HepG2 (cell line): ENCODE measurements at regions not wholly inside any gene's neighbourhood (a gene's known extent, or its start where the extent isn't known, plus 50 kb on each side); places are given as distances from the start of the nearest gene placed in this dataset.

Experiments used
- ATAC-seq: fragments of 200-7000 bp; cut with Tn5 transposase; 3 replicates; pipeline ENCODE4 v1.9.1; 2020; ENCODE audit warnings: mild to moderate bottlenecking, moderate library complexity
- BruUV-seq: library from RNA; stranded (reverse); fragments of 400-500 nt; replicated peaks from 2 replicates; lab custom pipeline; 2021; lab: Mats Ljungman, UMichigan
- CTCF ChIA-PET: fragments of 300-600 bp; formaldehyde crosslinking; extraction: SDS; loops from one replicate; lab custom pipeline; 2021; ENCODE audit warnings: low total read pairs, inconsistent platforms, low intra/inter-chr PET ratio; lab: Yijun Ruan, JAX
- POLR2A ChIA-PET: fragments of 350-600 bp; sonication (Branson Sonifier 250); formaldehyde crosslinking; loops from one replicate; lab custom pipeline; 2020; ENCODE audit warnings: antibody characterized with exemption, inconsistent platforms; lab: Yijun Ruan, JAX
- DNase-seq: peaks from one replicate; pipeline ENCODE4 v3.0.0-alpha.2; 2015; ENCODE audit warnings: low spot score
- FAIRE-seq: peaks from 3 replicates; lab custom pipeline; 2011; peaks lifted over from hg19 to GRCh38; lab: Jason Lieb, UNC
- H2AFZ ChIP-seq: one replicate; pipeline ENCODE4 v1.6.1; 2011; ENCODE audit warnings: low read length, inconsistent platforms
- H3K27ac ChIP-seq: fragments of 300-600 bp; 3 replicates; pipeline ENCODE4 v1.8.0; 2011; ENCODE audit warnings: mixed run types, mild to moderate bottlenecking, mixed read lengths, low read length, inconsistent platforms; ENCODE audit not compliant: insufficient read depth; ENCODE audit errors: extremely low read length
- H3K27me3 ChIP-seq, 2 experiments: fragments of 200-600 bp in 1 of 2; 2 replicates in 1 of 2; 3 replicates in 1 of 2; pipeline versions ENCODE4 v1.6.0 to v1.8.0; 2011; ENCODE audit warnings: low read length in 2 of 2, mild to moderate bottlenecking in 2 of 2, moderate library complexity in 2 of 2, inconsistent platforms in 1 of 2; ENCODE audit not compliant: insufficient read depth in 2 of 2, control insufficient read depth in 1 of 2
- H3K36me3 ChIP-seq, 2 experiments: fragments of 200-600 bp in 1 of 2; replicated peaks in 1 of 2; 2 replicates in 1 of 2; 3 replicates in 1 of 2; pipeline versions ENCODE4 v1.5.1 to v1.8.0; 2011; ENCODE audit warnings: low read length in 2 of 2, inconsistent platforms in 1 of 2; ENCODE audit not compliant: insufficient read depth in 2 of 2, control insufficient read depth in 1 of 2
- H3K4me1 ChIP-seq: 2 replicates; pipeline ENCODE4 v1.5.1; 2012; ENCODE audit warnings: low read length, inconsistent platforms; ENCODE audit not compliant: insufficient read depth
- H3K4me2 ChIP-seq: 2 replicates; pipeline ENCODE4 v1.6.0; 2011; ENCODE audit warnings: low read depth, low read length, inconsistent platforms
- H3K4me3 ChIP-seq, 3 experiments: fragments of 200-600 bp in 1 of 3; sonication (generic), shearing (Covaris generic) in 1 of 3; replicated peaks in 1 of 3; 2 replicates each; pipeline ENCODE4 v1.5.1; 2011 to 2016; ENCODE audit warnings: low read length in 3 of 3, inconsistent platforms in 2 of 3, low read depth in 2 of 3, mild to moderate bottlenecking in 2 of 3, control low read depth in 1 of 3, mixed read lengths in 1 of 3; ENCODE audit not compliant: insufficient read depth in 1 of 3
- H3K79me2 ChIP-seq: one replicate; pipeline ENCODE4 v1.6.1; 2011; ENCODE audit warnings: low read length, inconsistent platforms; ENCODE audit not compliant: insufficient read depth
- H3K9ac ChIP-seq: 2 replicates; pipeline ENCODE4 v1.6.0; 2011; ENCODE audit warnings: mild to moderate bottlenecking, low read depth, low read length, inconsistent platforms; ENCODE audit not compliant: insufficient read depth
- H3K9me3 ChIP-seq: 2 replicates; pipeline ENCODE4 v1.5.1; 2012; ENCODE audit warnings: mild to moderate bottlenecking, low read length
- H4K20me1 ChIP-seq: 2 replicates; pipeline ENCODE4 v1.6.0; 2011; ENCODE audit warnings: inconsistent platforms, mild to moderate bottlenecking, low read length, moderate library complexity; ENCODE audit not compliant: insufficient read depth
- ARID2 ChIP-seq: sonication (generic); formaldehyde crosslinking; IDR thresholded peaks from 2 replicates; pipeline ENCODE4 v1.8.1; 2022; ENCODE audit warnings: mild to moderate bottlenecking, missing genetic modification reagents, borderline replicate concordance
- BRCA1 ChIP-seq: sonication (generic); formaldehyde crosslinking; IDR thresholded peaks from 2 replicates; pipeline ENCODE4 v1.4.0; 2020; ENCODE audit warnings: missing genetic modification reagents
- CREM ChIP-seq, 2 experiments: sonication (generic) in 1 of 2; formaldehyde crosslinking in 1 of 2; IDR thresholded peaks; 2 replicates each; pipeline versions ENCODE4 v1.4.0 to v1.6.1; 2016 to 2020; ENCODE audit warnings: antibody characterized with exemption in 1 of 2, mild to moderate bottlenecking in 1 of 2, missing genetic modification reagents in 1 of 2
- HNRNPUL1 ChIP-seq: fragments of 200-400 bp; formaldehyde crosslinking; IDR thresholded peaks from 2 replicates; pipeline ENCODE4 v1.6.1; 2017; ENCODE audit warnings: low read depth, mild to moderate bottlenecking, low read length, moderate library complexity
- RBM22 ChIP-seq: fragments of 200-400 bp; formaldehyde crosslinking; optimal IDR thresholded peaks from 2 replicates; pipeline ENCODE3; 2017; ENCODE audit warnings: mild to moderate bottlenecking, low read length, moderate library complexity
- ZNF17 ChIP-seq: sonication (generic); formaldehyde crosslinking; IDR thresholded peaks from 2 replicates; pipeline ENCODE4 v1.5.0; 2020; ENCODE audit warnings: mild to moderate bottlenecking, missing genetic modification reagents
- ZNF235 ChIP-seq: sonication (generic); formaldehyde crosslinking; IDR thresholded peaks from 2 replicates; pipeline ENCODE4 v1.8.1; 2023; ENCODE audit warnings: mild to moderate bottlenecking, missing genetic modification reagents, borderline replicate concordance
- ZNF251 ChIP-seq: sonication (generic); formaldehyde crosslinking; IDR thresholded peaks from 2 replicates; pipeline ENCODE4 v1.9.0; 2021; ENCODE audit warnings: mild to moderate bottlenecking, missing genetic modification reagents
- ZNF383 ChIP-seq: sonication (generic); formaldehyde crosslinking; IDR thresholded peaks from 2 replicates; pipeline ENCODE4 v1.4.0; 2020; ENCODE audit warnings: missing genetic modification reagents, mild to moderate bottlenecking, borderline replicate concordance
- ZNF562 ChIP-seq: sonication (generic); formaldehyde crosslinking; IDR thresholded peaks from 2 replicates; pipeline ENCODE4 v1.8.0; 2022; ENCODE audit warnings: missing genetic modification reagents, borderline replicate concordance
- ZNF567 ChIP-seq: sonication (generic); formaldehyde crosslinking; IDR thresholded peaks from 2 replicates; pipeline ENCODE4 v1.8.1; 2023; ENCODE audit warnings: mild to moderate bottlenecking, missing genetic modification reagents, borderline replicate concordance
- ZNF788 ChIP-seq: sonication (generic); formaldehyde crosslinking; IDR thresholded peaks from 2 replicates; pipeline ENCODE4 v1.5.0; 2020; ENCODE audit warnings: mild to moderate bottlenecking, missing genetic modification reagents, borderline replicate concordance
- WGBS: methylation state at CpG from one replicate; pipeline ENCODE4 v1.1.6; 2017; ENCODE audit warnings: low lambda C conversion rate; 5-methylcytosine and 5-hydroxymethylcytosine counted together
- in situ Hi-C: cut with HindIII; loops from 2 replicates; pipeline ENCODE4 v1.10.0; 2017; ENCODE audit warnings: low pct_unique_long_range_greater_than_20kb; ENCODE audit not compliant: extremely low pct_ligation_motif_present
- intact Hi-C: fragments of 100-400 bp; cut with micrococcal nuclease; formaldehyde crosslinking; loops from one replicate; pipeline ENCODE4 v1.10.0; 2022; ENCODE audit not compliant: unreplicated experiment
- TF ChIP-seq, protein P1 (sequence below): sonication (generic); formaldehyde crosslinking; IDR thresholded peaks from 2 replicates; pipeline ENCODE4 v1.5.1; 2020; ENCODE audit warnings: missing genetic modification reagents, mild to moderate bottlenecking, borderline replicate concordance

DNA sequence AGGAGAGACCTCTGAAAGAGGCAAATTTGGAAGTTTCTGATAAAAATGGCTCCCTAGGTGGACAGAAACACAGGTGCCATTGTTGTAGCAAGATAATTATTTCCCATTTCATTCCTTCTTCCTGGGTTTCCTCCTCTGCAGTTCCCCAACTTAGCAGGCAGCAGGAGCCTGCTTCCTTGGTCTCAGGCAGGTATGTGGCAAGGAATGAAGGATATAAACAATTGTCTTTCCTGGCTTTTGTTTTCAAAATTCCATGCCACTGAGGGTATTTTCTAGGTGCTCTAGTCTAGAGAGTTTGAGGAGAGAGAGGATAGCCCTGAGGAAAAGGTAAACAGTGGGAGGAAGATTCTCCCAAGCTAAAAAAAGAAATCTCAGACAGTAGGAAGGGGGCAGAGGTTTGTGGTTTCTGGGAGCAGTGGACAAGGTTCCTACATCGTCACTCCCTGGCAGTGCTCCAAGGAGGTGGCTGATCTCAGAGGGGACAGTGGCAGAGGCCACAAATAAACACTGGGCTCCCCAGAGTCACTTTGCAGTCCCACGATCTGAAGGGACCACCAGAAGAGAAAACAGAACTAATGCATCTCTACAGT lies 82.6 kb upstream of the IGF1 start:
- DNase-seq, result no peak

DNA sequence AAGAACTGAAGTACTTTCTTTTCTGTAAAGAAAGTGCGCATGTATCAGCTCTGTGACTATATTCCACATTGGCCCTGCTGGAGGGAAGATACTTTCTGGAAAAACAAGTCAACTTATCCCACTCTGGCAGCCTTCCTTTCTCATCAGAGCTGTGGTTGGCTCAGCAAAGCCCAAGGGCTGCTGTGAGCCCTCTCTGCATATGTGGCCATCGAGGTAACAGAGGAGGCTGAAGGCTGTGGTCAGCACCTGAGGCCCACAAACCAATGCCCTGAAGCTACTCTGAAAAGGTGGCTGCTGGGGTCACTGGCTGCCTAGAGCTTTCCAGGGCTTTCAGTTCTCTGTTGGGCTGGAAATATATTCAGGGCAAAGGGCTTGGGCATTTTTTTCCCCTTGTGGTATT lies 70.8 kb upstream of the IGF1 start:
- Histone ChIP-seq H3K4me2 (no peak overlapping the region), H3K9ac (no peak overlapping the region), H2AFZ (no peak overlapping the region), H3K79me2 (no peaks in the 10 kb centered on the region), H4K20me1 (no peaks in the 10 kb centered on the region), H3K27ac (no peak overlapping the region), H3K4me3 (no peak overlapping the region), H3K27me3 (no peaks in the 10 kb centered on the region), H3K36me3 (no peaks in the 10 kb centered on the region), H3K4me1 (no peaks in the 10 kb centered on the region), H3K9me3 (no peaks in the 10 kb centered on the region)
- no peak for ATAC-seq
- TF ChIP-seq RBM22, result no peak
- TF ChIP-seq ZNF17 (CRISPR knock-in tag), result no peak
- no peak for TF ChIP-seq ZNF251 (CRISPR knock-in tag)
- no peak for TF ChIP-seq BRCA1 (CRISPR knock-in tag)
- TF ChIP-seq HNRNPUL1, result no peak
- TF ChIP-seq, protein P1, sequence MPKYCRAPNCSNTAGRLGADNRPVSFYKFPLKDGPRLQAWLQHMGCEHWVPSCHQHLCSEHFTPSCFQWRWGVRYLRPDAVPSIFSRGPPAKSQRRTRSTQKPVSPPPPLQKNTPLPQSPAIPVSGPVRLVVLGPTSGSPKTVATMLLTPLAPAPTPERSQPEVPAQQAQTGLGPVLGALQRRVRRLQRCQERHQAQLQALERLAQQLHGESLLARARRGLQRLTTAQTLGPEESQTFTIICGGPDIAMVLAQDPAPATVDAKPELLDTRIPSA (CRISPR knock-in tag), result no peak
- TF ChIP-seq CREM (IDR thresholded peaks at IDR 0.05), result no peak
- TF ChIP-seq CREM (CRISPR knock-in tag; IDR thresholded peaks at IDR 0.05), result no peak
- no peak for TF ChIP-seq ZNF235 (CRISPR knock-in tag)
- TF ChIP-seq ZNF562 (CRISPR knock-in tag), result no peak
- WGBS, result 0% methylated on average over 2 of the region's 2 CpGs
- POLR2A ChIA-PET, result no interaction called here
- no TSS peak for BruUV-seq
- CTCF ChIA-PET, result no interaction called here
- no peak for DNase-seq
- intact Hi-C loops, result no loop called here
- FAIRE-seq, result no peak
- in situ Hi-C loops, result no loop called here

More for the DNA sequence above, 82.6 kb upstream of the IGF1 start:
- no peaks in the 10 kb centered on the region for H4K20me1 ChIP-seq
- intact Hi-C loops, result no loop called here
- ATAC-seq, result no peak
- no peak overlapping the region for H3K4me2 ChIP-seq
- no peak for FAIRE-seq
- no peaks in the 10 kb centered on the region for H3K36me3 ChIP-seq
- no TSS peak for BruUV-seq
- ChIA-PET CTCF (no interaction called here), POLR2A (no interaction called here)
- H3K9me3 ChIP-seq, result no peaks in the 10 kb centered on the region
- no peak overlapping the region for H2AFZ ChIP-seq
- H3K4me1 ChIP-seq, result no peaks in the 10 kb centered on the region
- no peaks in the 10 kb centered on the region for H3K79me2 ChIP-seq
- TF ChIP-seq ZNF567 (CRISPR knock-in tag) (no peak), ZNF788 (CRISPR knock-in tag) (no peak), ARID2 (CRISPR knock-in tag) (no peak), ZNF383 (CRISPR knock-in tag) (no peak)
- no peak overlapping the region for H3K27ac ChIP-seq
- no peak overlapping the region for H3K9ac ChIP-seq
- H3K27me3 ChIP-seq, result no peaks in the 10 kb centered on the region; a peak in 1 of 5 replicates
- in situ Hi-C loops, result no loop called here
- no peak overlapping the region for H3K4me3 ChIP-seq
- 5% methylated on average over 2 of the region's 2 CpGs for WGBS
